ENCODE measurements at regions not wholly inside any gene's neighbourhood (a gene's known extent, or its start where the extent isn't known, plus 50 kb on each side); places are given as distances from the start of the nearest gene placed in this dataset.

- TF ChIP-seq EZH2 (IDR thresholded peaks at IDR 0.05; ENCODE audit: borderline replicate concordance), result no peak
- TF ChIP-seq CTCF (IDR thresholded peaks at IDR 0.05; ENCODE audit: poor library complexity), result no peak
Measured at GRCh38 chr5:8327016-8327415, 458.1 kb downstream of the MTRR start.
